ENCODE measurements at regions not wholly inside any gene's neighbourhood (a gene's known extent, or its start where the extent isn't known, plus 50 kb on each side); places are given as distances from the start of the nearest gene placed in this dataset.
"Not testable (repeated sequence)": the region's sequence is repeated elsewhere in the genome, so short reads cannot be mapped to it uniquely, and the experiment has no call there.

DNA sequence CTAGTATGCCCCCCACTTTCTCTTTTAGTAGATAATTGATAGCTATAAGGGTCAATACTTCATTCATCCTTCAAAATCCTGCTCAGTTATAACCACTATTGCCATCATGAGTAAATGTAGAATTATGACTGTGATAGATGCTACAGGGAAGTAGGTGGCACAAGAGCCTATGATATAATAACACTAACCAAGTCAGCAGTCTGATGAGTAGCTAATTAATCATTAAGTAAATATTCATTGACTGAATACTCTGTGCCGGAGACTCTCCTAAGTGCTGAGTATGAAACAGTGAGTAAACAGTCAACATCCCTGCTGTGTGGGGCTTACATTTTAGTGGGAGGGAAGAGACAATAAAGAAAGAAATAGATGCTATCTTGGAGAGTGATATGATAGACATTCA, 430.3 kb upstream of the ZNF462 start:
- no peak for DNase-seq (ENCODE audit: low read depth in 3 of 3)

DNA sequence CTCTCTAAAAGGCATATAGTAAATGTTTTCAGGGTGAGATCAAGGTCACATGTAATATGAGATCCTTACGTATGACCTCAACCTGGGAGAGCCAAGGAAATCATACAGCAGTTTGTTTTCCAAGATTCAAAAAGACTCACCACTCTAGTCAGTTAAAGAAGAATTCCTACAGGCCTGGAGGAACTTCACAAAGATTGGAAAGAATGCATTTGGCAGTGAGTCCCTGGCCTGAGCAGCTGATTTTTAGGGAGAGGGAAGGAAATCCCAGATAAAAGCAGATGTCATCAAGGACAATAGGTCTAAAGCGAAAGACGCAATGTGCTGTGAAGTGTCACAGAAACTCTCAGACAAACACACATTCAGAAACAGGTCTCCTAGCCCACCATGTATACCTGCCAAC, 424.0 kb upstream of the ZNF462 start:
- DNase-seq (ENCODE audit: low read depth in 3 of 3) = no peak

DNA sequence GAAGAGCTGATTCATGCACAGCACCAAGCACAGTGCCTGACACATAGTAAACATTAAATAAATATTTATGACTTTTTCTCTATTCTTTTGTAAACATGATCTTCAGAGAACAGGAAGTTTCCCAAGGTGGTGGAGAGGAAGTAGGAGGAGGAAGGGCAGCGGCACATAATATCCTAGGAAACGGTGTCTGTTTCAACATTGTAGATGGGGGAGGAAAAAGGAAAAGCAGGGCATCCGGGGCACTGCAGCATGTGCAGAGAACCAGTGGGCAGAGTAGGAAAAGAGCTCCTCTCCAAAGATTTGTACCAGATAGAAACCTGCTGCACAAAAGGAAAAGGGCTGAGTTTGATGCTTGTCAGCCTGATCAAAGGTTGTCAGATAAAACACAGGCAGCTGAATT, 421.7 kb upstream of the ZNF462 start:
- DNase-seq (ENCODE audit: low read depth in 3 of 3) = no peak

DNA sequence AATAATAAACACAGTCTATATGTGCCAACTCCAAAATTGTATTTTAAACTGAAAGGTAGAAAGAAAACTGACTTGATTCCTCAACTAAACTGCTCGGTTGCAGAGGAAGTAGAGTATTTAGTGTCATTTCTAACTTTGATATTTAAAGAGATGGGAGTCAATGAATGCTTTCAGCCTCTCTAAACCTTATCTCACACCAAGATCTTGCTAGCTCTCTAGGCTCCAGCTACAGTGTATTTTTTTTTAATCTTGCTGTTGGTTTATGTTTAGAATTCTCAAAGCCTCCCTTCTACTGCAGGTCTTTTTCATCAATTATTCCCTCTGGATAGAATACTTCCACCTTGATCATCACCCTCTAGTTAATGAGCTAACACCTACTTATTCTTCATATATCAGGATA, 419.4 kb upstream of the ZNF462 start:
- DNase-seq (ENCODE audit: low read depth in 3 of 3) = no peak

DNA sequence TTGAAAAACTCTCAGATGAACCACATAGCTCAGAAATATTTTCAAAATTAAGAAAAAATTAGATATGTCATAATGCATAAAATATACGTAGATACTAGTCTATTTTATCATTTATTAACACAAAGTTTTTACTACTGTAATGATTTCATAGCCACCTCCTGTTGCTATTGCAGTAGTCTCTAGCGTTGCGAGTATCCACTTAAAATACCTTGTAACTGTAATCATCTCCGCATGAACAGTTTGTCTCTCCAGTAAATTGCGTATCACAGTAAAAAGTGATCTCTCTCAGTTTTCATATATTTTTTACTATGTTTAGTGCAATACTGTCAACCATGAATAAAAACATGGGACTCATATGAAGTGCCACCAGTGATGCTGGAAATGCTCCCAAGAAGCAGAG, 417.9 kb upstream of the ZNF462 start:
- no peak for DNase-seq (ENCODE audit: low read depth in 3 of 3)

DNA sequence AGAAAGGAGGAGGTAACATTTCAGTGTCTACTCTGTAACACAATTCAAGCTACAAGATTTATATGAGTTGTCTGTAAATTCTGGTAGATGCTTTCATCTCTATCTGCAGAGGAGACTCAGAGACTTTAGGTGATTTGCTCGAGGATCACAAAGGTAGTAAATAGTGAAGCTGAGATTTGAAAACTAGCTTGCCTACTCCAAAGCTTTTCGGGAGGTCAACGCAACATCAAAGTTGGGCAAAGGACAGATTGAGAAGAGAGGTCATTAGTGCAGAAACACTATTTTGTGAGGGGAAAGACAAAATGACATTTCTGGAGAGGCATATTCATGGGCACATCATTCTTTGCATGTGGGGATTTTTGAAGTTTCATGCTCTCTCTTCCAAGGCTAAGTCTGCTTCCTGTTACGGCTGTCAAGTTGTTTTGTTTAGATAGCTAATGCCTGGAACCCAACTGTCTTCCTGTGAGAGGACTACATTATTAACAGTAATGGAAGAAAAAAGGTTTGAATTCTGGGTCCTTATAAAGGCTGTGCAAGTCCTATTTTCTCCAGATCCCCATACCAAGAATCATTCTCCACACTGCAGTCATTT, 413.5 kb upstream of the ZNF462 start:
- DNase-seq (ENCODE audit: low read depth in 3 of 3) = no peak

DNA sequence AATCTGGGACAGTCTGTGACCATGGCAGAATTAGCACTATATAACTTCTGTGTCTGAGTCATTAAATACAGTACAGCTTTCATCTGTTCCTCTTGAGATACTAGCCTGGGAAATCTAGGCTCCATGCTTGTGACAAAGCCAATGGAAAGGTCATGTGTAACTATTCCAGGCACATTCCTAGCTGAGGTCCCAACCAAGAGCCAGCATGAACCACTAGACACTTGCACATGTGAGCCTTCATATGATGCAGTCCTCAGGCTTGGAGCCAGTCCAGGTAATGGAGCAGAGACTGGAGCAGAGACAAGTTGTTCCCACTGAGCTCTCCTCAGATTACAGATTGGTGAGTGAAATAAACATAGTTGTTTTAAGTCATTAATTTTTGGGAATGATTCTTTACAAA, 412.4 kb upstream of the ZNF462 start:
- no peak for DNase-seq (ENCODE audit: low read depth in 3 of 3)

DNA sequence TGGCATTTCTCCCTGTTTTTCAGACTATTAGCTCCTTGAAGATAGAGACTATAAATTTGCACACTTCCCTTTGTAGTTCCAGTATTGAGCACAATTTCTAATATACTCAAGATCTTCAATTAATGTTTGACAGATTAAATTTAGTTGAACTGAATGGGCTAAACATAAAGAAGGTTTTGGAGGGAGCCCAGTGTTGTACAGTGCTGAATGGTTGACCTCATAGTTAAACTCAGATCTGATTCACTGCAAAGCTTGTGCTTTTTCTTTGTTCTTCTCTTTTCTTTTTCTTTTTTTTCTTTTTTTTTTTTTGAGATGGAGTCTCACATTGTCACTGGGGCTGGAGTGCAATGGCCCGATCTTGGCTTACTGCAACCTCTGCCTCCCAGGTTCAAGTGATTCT, 411.7 kb upstream of the ZNF462 start:
- DNase-seq (ENCODE audit: low read depth in 3 of 3) = no peak

DNA sequence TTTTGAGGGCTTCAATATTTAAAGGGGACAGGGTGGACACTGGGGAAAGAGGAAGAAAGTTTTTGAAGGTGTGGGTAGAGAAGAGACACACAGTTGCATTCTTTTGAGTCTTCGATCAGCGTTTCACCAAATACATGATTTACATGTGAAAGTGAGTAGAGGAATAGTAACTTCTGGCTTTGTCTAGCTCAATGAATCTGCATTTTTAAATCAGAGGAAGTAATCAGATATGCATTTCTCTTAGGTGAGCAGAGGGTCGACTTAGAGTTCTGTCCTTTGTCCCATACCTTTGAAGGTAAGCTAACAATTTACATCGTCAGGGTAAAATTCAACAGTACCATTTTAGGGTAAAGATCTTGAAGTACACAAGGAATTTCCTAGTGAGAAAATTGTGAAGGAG, 406.4 kb upstream of the ZNF462 start:
- no peak for DNase-seq (ENCODE audit: low read depth in 3 of 3)

DNA sequence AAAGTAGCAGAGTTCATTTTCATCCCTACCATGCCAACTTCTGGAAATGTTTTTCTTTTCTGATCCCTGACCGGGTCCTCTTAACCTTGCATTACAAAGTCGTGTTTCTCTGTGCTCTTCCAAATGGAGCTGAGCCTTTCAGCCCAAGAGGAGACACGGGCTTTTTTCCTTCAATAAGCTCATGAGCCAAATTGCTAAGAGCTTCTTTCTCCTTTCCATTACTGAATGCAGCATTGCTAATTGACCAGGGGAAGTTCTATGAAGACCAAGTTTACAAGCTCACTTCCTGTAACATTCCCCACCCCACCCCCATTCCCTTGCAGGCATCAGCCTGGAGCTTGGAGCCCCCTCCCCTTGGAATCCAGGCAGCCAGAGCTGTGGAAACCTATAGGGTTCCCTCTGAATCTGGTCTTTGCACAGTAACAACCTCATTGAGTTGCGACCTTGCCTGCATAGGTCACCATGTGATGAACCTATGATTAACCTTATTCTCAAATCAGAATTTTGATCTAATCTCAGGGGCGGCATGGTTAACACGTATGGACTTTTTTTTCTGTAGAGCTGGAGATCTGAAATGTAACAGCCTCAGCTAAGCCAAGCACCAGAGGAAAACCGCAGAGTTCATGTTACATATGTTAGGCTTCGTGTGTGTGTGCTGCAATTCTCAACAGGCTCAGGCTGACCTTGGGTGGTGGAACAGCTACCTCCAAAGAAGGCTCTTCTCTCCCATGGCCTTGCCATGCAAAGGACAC, 395.7 kb upstream of the ZNF462 start:
- no peak for DNase-seq (ENCODE audit: low read depth in 3 of 3)

DNA sequence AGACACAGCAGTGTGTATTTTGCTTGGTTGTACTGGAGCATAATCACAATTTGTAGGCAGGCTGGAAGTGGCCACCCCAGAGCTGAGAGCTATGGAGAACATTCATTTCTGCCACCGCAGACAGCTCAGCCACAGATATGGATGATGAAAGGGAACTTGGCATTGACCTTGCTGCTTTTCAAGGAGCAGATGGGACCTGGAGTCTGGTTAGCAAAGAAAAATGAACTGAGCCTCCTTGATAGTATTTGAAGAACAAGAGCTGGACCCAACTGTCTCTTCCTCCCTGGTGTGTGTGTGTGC, 395.2 kb upstream of the ZNF462 start:
- no peak for DNase-seq (ENCODE audit: low read depth in 3 of 3)

DNA sequence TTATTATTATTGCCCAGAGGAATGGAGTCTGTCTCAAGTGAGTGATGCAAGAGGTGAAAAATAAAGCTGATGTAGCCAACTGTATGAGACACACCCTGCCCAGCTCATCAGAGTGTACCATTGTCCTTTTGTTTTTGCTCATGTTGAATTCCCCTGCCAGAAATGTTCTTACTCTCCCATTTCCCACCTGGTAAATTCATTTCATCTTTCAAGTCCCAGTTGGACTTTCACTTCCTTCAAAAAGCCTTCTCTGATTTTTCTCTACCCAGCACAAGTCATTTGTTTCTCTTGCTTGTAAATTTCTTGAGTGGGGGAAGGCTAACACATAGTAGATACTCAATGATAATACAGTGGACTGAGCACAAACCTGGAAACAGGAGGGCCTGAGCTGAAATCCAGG, 394.5 kb upstream of the ZNF462 start:
- DNase-seq (ENCODE audit: low read depth in 3 of 3) = no peak

DNA sequence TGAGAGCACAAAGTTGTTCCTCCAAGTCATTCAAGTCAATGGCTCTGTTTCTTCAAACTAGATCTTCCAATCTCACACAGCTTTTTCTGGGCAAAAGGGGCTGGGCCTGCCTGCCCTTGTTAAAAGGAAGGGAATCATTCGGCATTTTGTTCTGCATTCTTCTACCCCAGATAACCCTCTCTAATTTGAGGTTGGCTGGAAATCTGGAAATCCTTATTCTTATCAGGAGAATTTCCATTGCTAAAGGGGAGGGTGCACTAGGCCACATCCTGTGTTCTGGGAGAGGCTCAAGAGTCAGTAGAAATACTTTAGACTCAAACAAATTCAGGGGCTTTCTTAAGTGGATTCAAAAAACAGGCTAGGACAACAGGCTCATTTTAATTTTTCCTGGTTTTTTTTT, 384.7 kb upstream of the ZNF462 start:
- no peak for DNase-seq (ENCODE audit: low read depth in 3 of 3)

DNA sequence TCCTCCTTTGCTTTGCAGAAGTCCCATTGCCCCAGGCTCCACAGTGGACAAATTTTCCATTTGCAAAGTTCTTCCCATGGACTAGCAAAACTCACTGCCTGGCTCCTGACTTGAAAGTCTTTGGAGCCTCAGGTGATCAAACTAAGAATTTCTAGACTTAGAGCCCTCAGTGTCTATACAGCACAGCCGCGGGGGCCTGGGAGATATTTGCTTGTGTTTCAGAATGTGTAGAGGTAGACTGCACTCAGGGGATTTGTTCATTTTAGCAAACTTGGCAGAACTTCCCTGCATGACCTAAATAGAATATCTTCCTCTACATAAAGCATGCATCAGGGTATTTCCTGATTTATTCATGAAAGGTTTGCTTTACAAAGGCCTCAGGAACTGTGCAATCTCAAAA, 384.2 kb upstream of the ZNF462 start:
- no peak for DNase-seq (ENCODE audit: low read depth in 3 of 3)

DNA sequence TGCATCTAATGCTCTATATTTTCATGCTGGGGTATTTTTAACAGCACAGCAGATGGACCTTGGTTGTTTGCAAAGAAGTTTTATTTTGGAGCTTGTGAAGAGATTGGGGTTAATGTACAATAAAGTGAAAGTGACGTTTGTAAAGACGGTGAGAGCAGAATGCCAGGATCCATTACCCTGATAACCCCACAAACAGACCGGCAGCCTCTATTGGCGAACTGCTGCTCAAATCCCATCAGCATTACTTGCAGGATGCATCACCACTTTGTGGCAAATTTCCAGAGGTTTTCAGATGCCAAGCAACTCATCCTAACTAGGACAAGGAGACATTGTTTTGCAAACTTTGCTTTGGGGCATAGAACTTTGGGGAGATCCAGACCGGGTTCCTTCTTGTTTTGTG, 383.3 kb upstream of the ZNF462 start:
- DNase-seq (ENCODE audit: low read depth in 3 of 3) = no peak

DNA sequence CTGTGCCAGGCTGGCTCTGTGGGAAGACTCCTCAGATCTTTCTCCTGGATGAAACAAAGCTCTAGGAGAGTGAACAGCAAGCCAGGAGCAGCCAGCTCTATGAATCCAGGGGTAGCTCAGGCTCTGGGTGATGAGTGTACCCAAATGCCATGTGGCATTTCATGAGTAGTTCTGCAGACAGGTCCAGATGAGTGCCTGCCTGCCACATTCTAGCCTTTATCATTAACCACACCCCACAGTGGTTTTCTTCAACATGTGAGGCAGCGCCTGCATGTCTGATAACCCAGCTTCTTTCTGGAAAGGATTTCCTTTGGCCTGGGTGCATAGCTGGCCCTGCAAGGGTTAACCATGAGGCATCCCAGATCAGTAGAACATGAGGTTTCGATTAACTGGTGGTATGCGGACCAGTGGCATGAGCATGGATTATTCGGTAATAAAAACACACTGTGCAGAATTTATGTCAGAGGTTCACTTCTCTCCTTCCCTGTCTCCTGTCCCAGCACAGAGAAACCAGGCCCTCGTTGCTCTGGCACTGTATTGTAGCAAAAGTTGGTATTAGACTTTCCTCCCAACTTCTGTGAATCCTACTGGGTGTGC, 381.9 kb upstream of the ZNF462 start:
- no peak for DNase-seq (ENCODE audit: low read depth in 3 of 3)

DNA sequence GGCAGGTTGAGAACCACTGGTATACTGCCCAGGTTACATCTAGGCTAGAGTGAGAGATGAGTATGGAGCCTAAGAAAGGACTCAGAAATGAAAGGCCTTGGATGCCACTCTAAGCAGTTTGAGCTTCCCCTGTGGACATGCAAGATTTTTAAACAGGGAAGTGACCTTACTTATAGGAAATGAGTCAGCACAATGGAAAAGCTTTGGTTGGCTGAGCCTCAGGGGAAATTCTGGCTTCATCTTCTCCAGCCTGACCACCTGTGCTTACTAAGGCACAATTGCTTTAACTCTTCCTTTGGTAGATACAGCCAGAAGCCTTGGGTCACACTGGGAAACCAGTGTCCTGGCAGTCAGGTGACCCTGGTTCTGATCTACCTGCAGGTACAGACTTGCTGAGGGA, 380.2 kb upstream of the ZNF462 start:
- no peak for DNase-seq (ENCODE audit: low read depth in 3 of 3)

DNA sequence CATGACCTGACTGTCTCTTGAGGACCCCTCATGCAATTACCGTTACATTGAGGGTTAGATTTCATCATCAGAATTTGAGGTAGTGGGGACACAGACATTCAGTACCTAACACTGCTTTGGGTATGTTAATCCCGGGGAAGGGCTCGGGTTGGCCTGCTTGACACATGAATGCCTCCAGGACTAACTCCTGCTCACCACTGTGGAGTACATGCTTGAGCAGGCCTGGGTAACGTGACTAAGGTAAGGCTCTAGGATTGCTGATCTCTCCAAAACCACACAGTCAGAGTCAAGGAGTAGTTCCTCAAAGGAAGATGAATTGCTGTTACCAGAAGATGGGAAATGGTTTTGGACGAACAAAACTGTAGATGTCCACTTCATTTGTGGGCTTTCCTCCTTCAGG, 376.3 kb upstream of the ZNF462 start:
- no peak for DNase-seq (ENCODE audit: low read depth in 3 of 3)

DNA sequence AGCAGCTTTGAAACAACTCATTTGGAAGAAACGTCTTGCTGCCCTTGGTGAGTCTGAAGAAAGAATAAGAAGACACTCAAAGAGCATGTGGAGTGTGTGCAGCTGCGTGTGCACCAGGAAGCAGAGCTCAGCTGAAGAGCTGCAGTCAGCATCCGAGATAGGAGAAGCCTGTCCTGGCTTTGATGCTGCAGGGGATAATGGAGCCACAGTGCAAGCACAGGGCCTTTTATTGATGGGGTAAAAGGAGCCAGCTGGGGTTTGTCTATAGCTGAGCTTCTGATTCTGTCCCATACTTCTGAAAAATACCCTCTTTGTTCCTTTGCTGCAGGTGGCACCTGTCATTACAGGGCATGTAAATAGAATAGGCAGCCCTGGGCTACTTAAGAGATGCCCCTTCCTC, 375.7 kb upstream of the ZNF462 start:
- no peak for DNase-seq (ENCODE audit: low read depth in 3 of 3)

DNA sequence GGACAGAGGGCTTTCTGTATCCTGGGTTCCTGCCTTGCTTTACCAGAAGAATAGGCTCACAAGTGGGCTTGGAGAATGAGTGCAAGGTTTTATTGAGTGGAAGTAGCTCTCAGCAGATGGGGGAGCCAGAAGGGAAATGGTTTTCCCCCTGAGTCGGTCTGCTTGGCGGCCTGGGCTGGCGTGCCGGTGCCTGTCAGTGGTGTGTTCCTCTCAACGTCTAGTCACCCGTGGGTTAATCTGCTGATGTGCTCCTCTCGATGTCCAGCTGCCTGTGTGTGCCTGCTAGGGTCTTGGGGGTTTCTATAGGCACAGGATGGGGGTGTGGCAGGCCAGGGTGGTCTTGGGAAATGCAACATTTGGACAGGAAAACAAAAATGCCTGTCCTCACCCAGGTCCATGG, 370.8 kb upstream of the ZNF462 start:
- DNase-seq (ENCODE audit: low read depth in 3 of 3) = not testable (repeated sequence)

DNA sequence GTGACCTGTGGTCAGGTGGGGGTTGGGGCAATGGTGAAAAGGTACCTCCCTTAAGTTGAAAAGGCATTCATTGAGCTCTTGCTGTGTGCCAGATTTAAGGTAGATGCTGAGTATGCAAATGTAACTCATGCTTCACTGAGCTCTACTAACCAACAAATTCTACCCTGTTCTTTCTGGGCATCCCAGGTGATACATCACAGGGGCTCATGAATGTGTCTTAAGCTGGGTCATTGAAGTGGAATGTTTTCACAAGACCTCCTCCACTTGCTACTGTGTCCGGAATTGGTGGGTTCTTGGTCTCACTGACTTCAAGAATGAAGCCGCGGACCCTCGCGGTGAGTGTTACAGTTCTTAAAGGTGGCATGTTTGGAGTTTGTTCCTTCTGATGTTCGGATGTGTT, 362.8 kb upstream of the ZNF462 start:
- no peak for DNase-seq (ENCODE audit: low read depth in 3 of 3)

DNA sequence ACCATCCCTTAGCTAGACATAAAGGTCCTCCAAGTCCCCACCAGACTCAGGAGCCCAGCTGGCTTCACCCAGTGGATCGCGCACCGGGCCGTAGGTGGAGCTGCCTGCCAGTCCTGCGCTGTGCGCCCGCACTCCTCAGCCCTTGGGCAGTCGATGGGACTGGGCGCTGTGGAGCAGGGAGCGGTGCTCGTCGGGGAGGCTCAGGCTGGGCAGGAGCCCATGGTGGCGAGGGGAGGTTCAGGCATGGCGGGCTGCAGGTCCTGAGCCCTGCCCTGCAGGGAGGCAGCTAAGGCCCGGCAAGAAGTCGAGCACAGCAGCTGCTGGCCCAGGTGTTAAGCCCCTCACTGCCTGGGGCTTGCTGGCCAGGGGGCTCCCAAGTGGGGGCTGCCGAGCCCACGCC, 361.8 kb upstream of the ZNF462 start:
- DNase-seq (ENCODE audit: low read depth in 3 of 3) = not testable (repeated sequence)

DNA sequence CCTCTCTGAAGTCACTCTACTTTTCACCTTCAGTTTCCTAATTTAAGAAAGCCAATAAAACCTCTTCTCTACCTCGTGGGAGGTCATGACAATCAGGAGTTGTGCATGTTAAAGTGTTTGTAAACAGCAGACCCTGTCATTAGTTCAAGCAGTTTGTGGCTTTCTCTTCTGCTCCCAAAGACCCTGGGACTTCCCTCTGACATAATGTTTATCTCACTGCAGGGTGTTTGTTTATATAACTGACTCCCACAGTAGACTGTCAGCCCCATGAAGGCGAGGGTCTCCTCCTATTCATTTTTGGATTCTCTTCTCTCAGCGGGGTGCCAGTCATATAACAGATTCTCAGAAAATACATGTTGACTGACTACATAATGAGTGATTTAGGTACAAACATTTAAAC, 360.0 kb upstream of the ZNF462 start:
- DNase-seq (ENCODE audit: low read depth in 3 of 3) = no peak

DNA sequence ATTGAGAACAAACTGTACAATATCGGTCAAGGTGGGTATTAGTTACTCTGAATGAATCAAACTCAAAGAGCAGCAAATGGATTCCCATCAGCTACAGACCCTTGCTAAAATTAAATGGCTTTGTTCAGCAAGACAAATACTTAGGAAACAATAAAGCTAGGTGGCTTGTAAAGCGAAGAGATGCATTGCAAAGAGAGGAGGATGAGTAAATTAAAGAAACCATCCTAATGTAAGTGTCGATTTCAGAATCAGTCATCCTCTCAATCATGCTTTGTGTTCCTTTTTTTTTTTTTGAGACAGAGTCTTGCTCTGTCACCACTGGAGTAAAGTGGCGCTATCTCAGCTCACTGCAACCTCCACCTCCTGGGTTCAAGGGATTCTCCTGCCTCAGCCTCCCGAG, 359.2 kb upstream of the ZNF462 start:
- DNase-seq (ENCODE audit: low read depth in 3 of 3) = no peak
